H9 (cell line): ENCODE measurements at regions not wholly inside any gene's neighbourhood (a gene's known extent, or its start where the extent isn't known, plus 50 kb on each side); places are given as distances from the start of the nearest gene placed in this dataset.

Experiments
- DNase-seq: peaks from one replicate; pipeline ENCODE4 v3.0.0-alpha.2; 2017
- H2AFZ ChIP-seq: one replicate; pipeline ENCODE4 v1.6.1; 2013; ENCODE audit warnings: mild to moderate bottlenecking, low read length, control low read depth, moderate library complexity
- H2AK5ac ChIP-seq: 2 replicates; pipeline ENCODE4 v1.6.1; 2013; ENCODE audit warnings: low read length, control low read depth, mixed read lengths; ENCODE audit not compliant: insufficient read length
- H2BK120ac ChIP-seq: one replicate; pipeline ENCODE4 v1.6.1; 2013; ENCODE audit warnings: low read depth, mild to moderate bottlenecking, low read length, control low read depth, inconsistent platforms; ENCODE audit not compliant: poor library complexity, severe bottlenecking
- H2BK12ac ChIP-seq: 2 replicates; pipeline ENCODE4 v1.6.1; 2013; ENCODE audit warnings: low read length, control low read depth, mixed read lengths, low read depth; ENCODE audit not compliant: insufficient read length
- H2BK15ac ChIP-seq: 2 replicates; pipeline ENCODE4 v1.6.1; 2013; ENCODE audit warnings: low read depth, low read length, control low read depth
- H2BK20ac ChIP-seq: one replicate; pipeline ENCODE4 v1.6.1; 2013; ENCODE audit warnings: low read depth, mild to moderate bottlenecking, low read length, control low read depth, inconsistent platforms; ENCODE audit not compliant: poor library complexity, severe bottlenecking
- H2BK5ac ChIP-seq: 2 replicates; pipeline ENCODE4 v1.6.1; 2013; ENCODE audit warnings: low read length, control low read depth, mixed read lengths; ENCODE audit not compliant: insufficient read length
- H3K14ac ChIP-seq: 2 replicates; pipeline ENCODE4 v1.6.1; 2013; ENCODE audit warnings: low read length, control low read depth; ENCODE audit not compliant: insufficient read depth
- H3K18ac ChIP-seq: 2 replicates; pipeline ENCODE4 v1.6.1; 2013; ENCODE audit warnings: low read depth, mild to moderate bottlenecking, mixed read lengths, low read length, control low read depth; ENCODE audit not compliant: insufficient read length
- H3K23ac ChIP-seq: 2 replicates; pipeline ENCODE4 v1.6.1; 2013; ENCODE audit warnings: low read length, control low read depth, mixed read lengths, low read depth; ENCODE audit not compliant: insufficient read length
- H3K23me2 ChIP-seq: 2 replicates; pipeline ENCODE4 v1.6.1; 2013; ENCODE audit warnings: low read depth, mild to moderate bottlenecking, mixed read lengths, low read length, control low read depth; ENCODE audit not compliant: insufficient read length, poor library complexity, severe bottlenecking
- H3K27ac ChIP-seq: 2 replicates; pipeline ENCODE4 v1.5.1; 2013; ENCODE audit warnings: low read length, control low read depth, mixed read lengths, low read depth; ENCODE audit not compliant: insufficient read length
- H3K27me3 ChIP-seq: 2 replicates; pipeline ENCODE4 v1.6.1; 2013; ENCODE audit warnings: low read length, control low read depth, inconsistent platforms; ENCODE audit not compliant: insufficient read depth
- H3K4ac ChIP-seq: 2 replicates; pipeline ENCODE4 v1.6.1; 2013; ENCODE audit warnings: low read depth, mild to moderate bottlenecking, control low read depth, inconsistent platforms, low read length, moderate library complexity
- H3K4me1 ChIP-seq: 2 replicates; pipeline ENCODE4 v1.6.1; 2013; ENCODE audit warnings: low read length, control low read depth, inconsistent platforms; ENCODE audit not compliant: insufficient read depth
- H3K4me2 ChIP-seq: 2 replicates; pipeline ENCODE4 v1.6.1; 2013; ENCODE audit warnings: low read length, control low read depth, mixed read lengths; ENCODE audit not compliant: insufficient read length, insufficient read depth
- H3K56ac ChIP-seq: 2 replicates; pipeline ENCODE4 v1.6.1; 2013; ENCODE audit warnings: low read depth, mild to moderate bottlenecking, mixed read lengths, low read length, control low read depth; ENCODE audit not compliant: insufficient read length
- H3K79me1 ChIP-seq: 2 replicates; pipeline ENCODE4 v1.6.1; 2013; ENCODE audit warnings: low read depth, mild to moderate bottlenecking, moderate library complexity, low read length, control low read depth, inconsistent platforms; ENCODE audit not compliant: insufficient read depth, poor library complexity, severe bottlenecking
- H3K79me2 ChIP-seq: 2 replicates; pipeline ENCODE4 v1.6.1; 2013; ENCODE audit warnings: low read length, control low read depth, inconsistent platforms; ENCODE audit not compliant: insufficient read depth
- H3K9ac ChIP-seq: 2 replicates; pipeline ENCODE4 v1.6.1; 2013; ENCODE audit warnings: low read length, control low read depth, mixed read lengths; ENCODE audit not compliant: insufficient read length; ENCODE audit errors: extremely low read depth
- H3K9me3 ChIP-seq: one replicate; pipeline ENCODE4 v1.6.1; 2013; ENCODE audit warnings: low read depth, low read length, inconsistent platforms; ENCODE audit not compliant: control insufficient read depth
- H3T11ph ChIP-seq: one replicate; pipeline ENCODE4 v1.6.1; 2013; ENCODE audit warnings: mild to moderate bottlenecking, low read length, control low read depth, inconsistent platforms
- H4K20me1 ChIP-seq: one replicate; pipeline ENCODE4 v1.6.1; 2013; ENCODE audit not compliant: control insufficient read depth, insufficient read length, insufficient read depth
- H4K5ac ChIP-seq: 2 replicates; pipeline ENCODE4 v1.6.1; 2013; ENCODE audit warnings: low read depth, mild to moderate bottlenecking, mixed read lengths, low read length, control low read depth; ENCODE audit not compliant: insufficient read length
- H4K8ac ChIP-seq: replicated peaks from 2 replicates; pipeline ENCODE4 v1.6.1; 2013; ENCODE audit warnings: low read length, control low read depth, mixed read lengths, low read depth; ENCODE audit not compliant: insufficient read length
- H4K91ac ChIP-seq: 2 replicates; pipeline ENCODE4 v1.6.1; 2013; ENCODE audit warnings: low read depth, mild to moderate bottlenecking, moderate library complexity, mixed read lengths, low read length, control low read depth; ENCODE audit not compliant: insufficient read length
- H3K27ac Mint-ChIP-seq, 3 experiments: 2 replicates in 2 of 3; 3 replicates in 1 of 3; pipeline ENCODE4 v1.8.0; 2020 to 2021; ENCODE audit warnings: mixed read lengths in 3 of 3, mild to moderate bottlenecking in 1 of 3, moderate library complexity in 1 of 3
- H3K27me3 Mint-ChIP-seq: 2 replicates; pipeline ENCODE4 v1.8.0; 2021; ENCODE audit warnings: low read depth, mild to moderate bottlenecking, moderate library complexity, mixed read lengths
- H3K36me3 Mint-ChIP-seq, 3 experiments: 2 replicates in 2 of 3; 3 replicates in 1 of 3; pipeline ENCODE4 v1.8.0; 2020 to 2021; ENCODE audit warnings: low read depth in 3 of 3, mixed read lengths in 3 of 3; ENCODE audit not compliant: insufficient read depth in 1 of 3
- H3K4me1 Mint-ChIP-seq, 2 experiments: 2 replicates each; pipeline ENCODE4 v1.8.0; 2020; ENCODE audit warnings: mixed read lengths in 2 of 2
- H3K4me3 Mint-ChIP-seq, 2 experiments: 2 replicates in 1 of 2; 3 replicates in 1 of 2; pipeline ENCODE4 v1.8.0; 2020 to 2021; ENCODE audit warnings: mild to moderate bottlenecking in 2 of 2, mixed read lengths in 2 of 2, moderate library complexity in 1 of 2
- H3K9me3 Mint-ChIP-seq, 2 experiments: 2 replicates in 1 of 2; 3 replicates in 1 of 2; pipeline ENCODE4 v1.8.0; 2020; ENCODE audit warnings: mild to moderate bottlenecking in 2 of 2, mixed read lengths in 2 of 2, moderate library complexity in 1 of 2
- CTCF ChIP-seq: fragments of 200-600 bp; sonication (generic); conservative IDR thresholded peaks from 3 replicates; pipeline ENCODE4 v1.8.0; 2021; ENCODE audit warnings: antibody characterized with exemption, mild to moderate bottlenecking
- WGBS: extraction: QIAGEN DNeasy Blood & Tissue Kit; methylation state at CpG from one replicate; pipeline ENCODE4 v1.1.7; 2013; ENCODE audit warnings: missing lambda C conversion rate, low lambda C conversion rate, mixed read lengths; ENCODE audit not compliant: insufficient read length; ENCODE audit errors: extremely low coverage; 5-methylcytosine and 5-hydroxymethylcytosine counted together

GRCh38 chr2:56100791-56101312, 82.9 kb upstream of the CCDC85A start:
- Histone ChIP-seq H2BK20ac (no peak overlapping the region), H3K27me3 (no peaks in the 10 kb centered on the region), H2BK120ac (no peak overlapping the region), H3K9ac (no peak overlapping the region), H3K23me2 (no peaks in the 10 kb centered on the region), H2BK5ac (no peak overlapping the region), H2AFZ (no peak overlapping the region), H3K23ac (no peak overlapping the region), H3K79me2 (no peaks in the 10 kb centered on the region), H3K4me2 (no peak overlapping the region), H3K79me1 (no peaks in the 10 kb centered on the region), H4K5ac (no peak overlapping the region), H3T11ph (no peak overlapping the region), H4K8ac (no peak overlapping the region), H2AK5ac (no peak overlapping the region), H3K4me1 (no peaks in the 10 kb centered on the region), H3K18ac (no peak overlapping the region), H2BK15ac (no peak overlapping the region), H3K14ac (no peak overlapping the region), H3K27ac (no peak overlapping the region), H3K9me3 (no peaks in the 10 kb centered on the region), H3K4ac (no peak overlapping the region), H4K20me1 (no peaks in the 10 kb centered on the region), H2BK12ac (no peak overlapping the region), H4K91ac (no peak overlapping the region), H3K56ac (no peak overlapping the region)
- TF ChIP-seq CTCF = no peak
- no peak overlapping the region for H3K4me3 Mint-ChIP-seq
- no peak for DNase-seq
- H3K27me3 Mint-ChIP-seq = peaks cover 3% of the 10 kb centered on the region; the same call in 1 of the 2 replicates
- no peaks in the 10 kb centered on the region; a peak in 1 of 7 replicates for H3K36me3 Mint-ChIP-seq
- peaks cover 11 to 24% of the 10 kb centered on the region in 2 experiments for H3K4me1 Mint-ChIP-seq
- H3K27ac Mint-ChIP-seq = no peak overlapping the region
- no CpG with 5 or more reads among the region's 1 CpG for WGBS
- no peaks in the 10 kb centered on the region; a peak in 1 of 5 replicates for H3K9me3 Mint-ChIP-seq
